ENCODE measurements at regions not wholly inside any gene's neighbourhood (a gene's known extent, or its start where the extent isn't known, plus 50 kb on each side); places are given as distances from the start of the nearest gene placed in this dataset.

DNA sequence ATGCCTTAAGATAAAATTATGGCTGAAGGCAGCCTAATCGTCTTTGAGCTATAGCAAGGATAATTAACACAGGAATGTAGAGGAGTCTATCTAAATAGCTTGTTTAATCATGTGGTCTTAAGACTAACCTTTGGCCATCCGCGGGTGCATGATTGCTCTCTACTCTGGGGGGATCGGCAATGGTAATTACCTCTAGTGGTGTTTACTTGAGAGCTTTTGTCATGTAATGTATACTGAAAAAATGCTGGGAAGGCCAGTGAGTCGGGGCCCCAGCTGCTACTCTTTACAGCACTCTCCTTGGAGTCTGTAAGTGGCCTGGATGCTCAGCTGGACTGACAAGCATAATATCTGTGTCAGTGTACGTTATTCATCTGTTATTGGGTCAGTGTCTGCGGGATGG is 65.5 kb upstream of the GNPDA2 start:
- no peak for TF ChIP-seq EZH2 (IDR thresholded peaks at IDR 0.05; ENCODE audit: borderline replicate concordance, control insufficient read depth, low read depth, low read length)
- TF ChIP-seq IRF4 (IDR thresholded peaks at IDR 0.05; ENCODE audit: low read depth, low read length) = no peak
- no peak for TF ChIP-seq ESRRA (IDR thresholded peaks at IDR 0.05; ENCODE audit: low read length)
- TF ChIP-seq ZSCAN29 (IDR thresholded peaks at IDR 0.05) = no peak
- TF ChIP-seq, protein P1, sequence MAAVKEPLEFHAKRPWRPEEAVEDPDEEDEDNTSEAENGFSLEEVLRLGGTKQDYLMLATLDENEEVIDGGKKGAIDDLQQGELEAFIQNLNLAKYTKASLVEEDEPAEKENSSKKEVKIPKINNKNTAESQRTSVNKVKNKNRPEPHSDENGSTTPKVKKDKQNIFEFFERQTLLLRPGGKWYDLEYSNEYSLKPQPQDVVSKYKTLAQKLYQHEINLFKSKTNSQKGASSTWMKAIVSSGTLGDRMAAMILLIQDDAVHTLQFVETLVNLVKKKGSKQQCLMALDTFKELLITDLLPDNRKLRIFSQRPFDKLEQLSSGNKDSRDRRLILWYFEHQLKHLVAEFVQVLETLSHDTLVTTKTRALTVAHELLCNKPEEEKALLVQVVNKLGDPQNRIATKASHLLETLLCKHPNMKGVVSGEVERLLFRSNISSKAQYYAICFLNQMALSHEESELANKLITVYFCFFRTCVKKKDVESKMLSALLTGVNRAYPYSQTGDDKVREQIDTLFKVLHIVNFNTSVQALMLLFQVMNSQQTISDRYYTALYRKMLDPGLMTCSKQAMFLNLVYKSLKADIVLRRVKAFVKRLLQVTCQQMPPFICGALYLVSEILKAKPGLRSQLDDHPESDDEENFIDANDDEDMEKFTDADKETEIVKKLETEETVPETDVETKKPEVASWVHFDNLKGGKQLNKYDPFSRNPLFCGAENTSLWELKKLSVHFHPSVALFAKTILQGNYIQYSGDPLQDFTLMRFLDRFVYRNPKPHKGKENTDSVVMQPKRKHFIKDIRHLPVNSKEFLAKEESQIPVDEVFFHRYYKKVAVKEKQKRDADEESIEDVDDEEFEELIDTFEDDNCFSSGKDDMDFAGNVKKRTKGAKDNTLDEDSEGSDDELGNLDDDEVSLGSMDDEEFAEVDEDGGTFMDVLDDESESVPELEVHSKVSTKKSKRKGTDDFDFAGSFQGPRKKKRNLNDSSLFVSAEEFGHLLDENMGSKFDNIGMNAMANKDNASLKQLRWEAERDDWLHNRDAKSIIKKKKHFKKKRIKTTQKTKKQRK (IDR thresholded peaks at IDR 0.05; ENCODE audit: low read depth, low read length) = no peak
- no peak for TF ChIP-seq ZBED1 (IDR thresholded peaks at IDR 0.05; ENCODE audit: borderline replicate concordance)
- no peak for TF ChIP-seq MTA2 (IDR thresholded peaks at IDR 0.05; ENCODE audit: low read depth)
- TF ChIP-seq, protein P2, sequence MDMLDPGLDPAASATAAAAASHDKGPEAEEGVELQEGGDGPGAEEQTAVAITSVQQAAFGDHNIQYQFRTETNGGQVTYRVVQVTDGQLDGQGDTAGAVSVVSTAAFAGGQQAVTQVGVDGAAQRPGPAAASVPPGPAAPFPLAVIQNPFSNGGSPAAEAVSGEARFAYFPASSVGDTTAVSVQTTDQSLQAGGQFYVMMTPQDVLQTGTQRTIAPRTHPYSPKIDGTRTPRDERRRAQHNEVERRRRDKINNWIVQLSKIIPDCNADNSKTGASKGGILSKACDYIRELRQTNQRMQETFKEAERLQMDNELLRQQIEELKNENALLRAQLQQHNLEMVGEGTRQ (IDR thresholded peaks at IDR 0.05; ENCODE audit: borderline replicate concordance, low read depth, low read length) = no peak
- no peak for TF ChIP-seq MYB (IDR thresholded peaks at IDR 0.05; ENCODE audit: borderline replicate concordance, low read depth, low read length)
- no peak for TF ChIP-seq YBX1 (IDR thresholded peaks at IDR 0.05)
- TF ChIP-seq POLR2AphosphoS5 (IDR thresholded peaks at IDR 0.05; ENCODE audit: low read length) = no peak
- TF ChIP-seq SMC3 (IDR thresholded peaks at IDR 0.05; ENCODE audit: borderline replicate concordance, low read length) = no peak
- Histone ChIP-seq H3K79me2 (ENCODE audit: control insufficient read depth, insufficient read depth, low read length) (no peaks in the 10 kb centered on the region), H2AFZ (ENCODE audit: control insufficient read depth, low read depth, low read length) (no peak overlapping the region), H3K4me1 (ENCODE audit: control insufficient read depth, insufficient read depth, low read length) (no peaks in the 10 kb centered on the region), H3K27me3 (replicated peaks in 1 of 2; ENCODE audit: control insufficient read depth in 2 of 2, insufficient read depth in 2 of 2, low read length in 1 of 2) (no peaks in the 10 kb centered on the region), H3K9ac (ENCODE audit: control insufficient read depth, insufficient read depth, low read length) (no peak overlapping the region), H4K20me1 (ENCODE audit: control insufficient read depth, insufficient read depth) (no peaks in the 10 kb centered on the region), H3K4me3 (no peak overlapping the region), H3K9me3 (replicated peaks; ENCODE audit: control insufficient read depth, insufficient read depth, low read length) (no peaks in the 10 kb centered on the region), H3K36me3 (ENCODE audit: control insufficient read depth in 2 of 2, insufficient read depth in 2 of 2, low read length in 1 of 2) (no peaks in the 10 kb centered on the region), H3K4me2 (ENCODE audit: control insufficient read depth, insufficient read depth) (no peak overlapping the region), H3K27ac (ENCODE audit: control insufficient read depth, insufficient read depth) (no peak overlapping the region)
- 34% methylated on average over 7 of the region's 7 CpGs for WGBS (ENCODE audit: insufficient coverage, insufficient replicate concordance, low lambda C conversion rate, missing lambda C conversion rate)
- DNase-seq (ENCODE audit: low read depth, low spot score) = no peak
- SMC1A ChIA-PET (ENCODE audit: uncharacterized antibody, unreplicated experiment) = no interaction called here
- POLR2A ChIA-PET = no interaction called here
- CTCF ChIA-PET = no interaction called here
- intact Hi-C loops (cut with micrococcal nuclease; ENCODE audit: unreplicated experiment) = no loop called here
- RAD21 ChIA-PET (ENCODE audit: unreplicated experiment) = no interaction called here
- no peak for FAIRE-seq
- BruUV-seq (replicated peaks) = no TSS peak
- ATAC-seq = no peak
- in situ Hi-C loops (cut with MboI) = no loop called here

Measured in GM12878 (cell line).